Ascending aorta (tissue), 2 donors: ENCODE measurements at regions not wholly inside any gene's neighbourhood (a gene's known extent, or its start where the extent isn't known, plus 50 kb on each side); places are given as distances from the start of the nearest gene placed in this dataset.
"Not testable (repeated sequence)": the region's sequence is repeated elsewhere in the genome, so short reads cannot be mapped to it uniquely, and the experiment has no call there.

Experiments used
- DNase-seq, 2 donors: peaks; one replicate each; pipeline ENCODE4 v3.0.0-alpha.2; 2019; ENCODE audit warnings: low spot score in 2 of 2
- H3K27ac ChIP-seq, 2 donors: fragments of 200-600 bp; sonication (generic); one replicate each; pipeline ENCODE4 v1.5.1; 2016 to 2017; ENCODE audit warnings: mild to moderate bottlenecking in 1 of 2
- H3K27me3 ChIP-seq: fragments of 200-600 bp; sonication (generic); one replicate; pipeline ENCODE4 v1.5.1; 2017
- H3K36me3 ChIP-seq, 2 donors: fragments of 200-600 bp; sonication (generic); one replicate each; pipeline ENCODE4 v1.5.1; 2016
- H3K4me1 ChIP-seq, 2 donors: fragments of 200-600 bp; sonication (generic); one replicate each; pipeline ENCODE4 v1.5.1; 2016 to 2017; ENCODE audit warnings: mild to moderate bottlenecking in 1 of 2
- H3K4me3 ChIP-seq, 2 donors: fragments of 200-600 bp; sonication (generic); one replicate each; pipeline ENCODE4 v1.5.1; 2016 to 2017; ENCODE audit warnings: mild to moderate bottlenecking in 1 of 2
- H3K9me3 ChIP-seq, 2 donors: fragments of 200-600 bp; sonication (generic); one replicate each; pipeline ENCODE4 v1.5.1; 2016
- intact Hi-C: fragments of 100-400 bp; cut with DNase I; formaldehyde crosslinking; loops from one replicate; pipeline ENCODE4 v1.15.1; 2023
- TF ChIP-seq, protein P1 (sequence below), 3 experiments: fragments of 200-600 bp in 2 of 3; fragments of 450-650 bp in 1 of 3; sonication (generic) in 2 of 3; IDR thresholded peaks; one replicate each; pipeline ENCODE4 v1.5.1; 2016 to 2019; ENCODE audit warnings: antibody characterized with exemption in 3 of 3, mild to moderate bottlenecking in 1 of 3, moderate library complexity in 1 of 3

DNA sequence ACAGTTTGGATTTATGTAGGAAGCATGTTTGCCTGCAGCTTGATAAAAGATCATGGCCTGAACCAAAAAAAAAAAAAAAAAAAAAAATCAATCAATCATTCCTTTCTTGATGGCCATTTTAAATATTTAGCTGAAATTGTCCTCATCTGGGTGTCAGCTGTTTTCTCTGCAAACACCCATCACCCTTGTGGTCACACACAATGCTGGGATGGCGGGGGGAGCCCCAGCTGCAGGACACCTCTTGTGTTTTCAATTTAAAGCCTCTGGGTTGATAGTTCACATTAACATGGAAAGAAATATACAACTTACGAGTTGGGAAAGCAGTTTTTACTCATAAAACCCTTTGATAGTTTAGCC lies 160.4 kb downstream of the ZFP64 start:
- H3K36me3 ChIP-seq: no peaks in the 10 kb centered on the region
- H3K9me3 ChIP-seq: no peaks in the 10 kb centered on the region
- no peak overlapping the region for H3K27ac ChIP-seq
- TF ChIP-seq, protein P1, sequence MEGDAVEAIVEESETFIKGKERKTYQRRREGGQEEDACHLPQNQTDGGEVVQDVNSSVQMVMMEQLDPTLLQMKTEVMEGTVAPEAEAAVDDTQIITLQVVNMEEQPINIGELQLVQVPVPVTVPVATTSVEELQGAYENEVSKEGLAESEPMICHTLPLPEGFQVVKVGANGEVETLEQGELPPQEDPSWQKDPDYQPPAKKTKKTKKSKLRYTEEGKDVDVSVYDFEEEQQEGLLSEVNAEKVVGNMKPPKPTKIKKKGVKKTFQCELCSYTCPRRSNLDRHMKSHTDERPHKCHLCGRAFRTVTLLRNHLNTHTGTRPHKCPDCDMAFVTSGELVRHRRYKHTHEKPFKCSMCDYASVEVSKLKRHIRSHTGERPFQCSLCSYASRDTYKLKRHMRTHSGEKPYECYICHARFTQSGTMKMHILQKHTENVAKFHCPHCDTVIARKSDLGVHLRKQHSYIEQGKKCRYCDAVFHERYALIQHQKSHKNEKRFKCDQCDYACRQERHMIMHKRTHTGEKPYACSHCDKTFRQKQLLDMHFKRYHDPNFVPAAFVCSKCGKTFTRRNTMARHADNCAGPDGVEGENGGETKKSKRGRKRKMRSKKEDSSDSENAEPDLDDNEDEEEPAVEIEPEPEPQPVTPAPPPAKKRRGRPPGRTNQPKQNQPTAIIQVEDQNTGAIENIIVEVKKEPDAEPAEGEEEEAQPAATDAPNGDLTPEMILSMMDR (IDR thresholded peaks at IDR 0.05): no peak
- H3K4me3 ChIP-seq: no peak overlapping the region
- DNase-seq: no peak
- H3K27me3 ChIP-seq: no peaks in the 10 kb centered on the region
- intact Hi-C loops: no loop called here
- H3K4me1 ChIP-seq: no peaks in the 10 kb centered on the region

DNA sequence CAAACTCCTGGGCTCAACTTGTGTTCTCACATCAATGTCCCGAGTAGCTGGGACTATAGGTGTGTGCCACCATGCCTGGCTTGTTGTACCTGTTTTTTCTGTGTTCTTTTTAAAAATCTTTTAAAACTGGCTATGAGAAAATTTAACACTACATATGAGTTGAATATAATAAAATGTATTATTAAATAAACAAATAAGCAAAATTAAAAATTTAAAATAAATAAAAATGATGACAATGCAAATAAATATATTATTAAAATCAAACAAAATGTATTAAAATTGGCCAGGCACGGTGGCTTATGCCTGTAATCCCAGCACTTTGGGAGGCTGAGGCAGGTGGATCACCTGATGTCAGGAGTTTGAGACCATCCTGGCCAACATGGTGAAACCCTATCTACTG lies 162.4 kb downstream of the ZFP64 start:
- intact Hi-C loops, H3K9me3 ChIP-seq, H3K27ac ChIP-seq, H3K4me1 ChIP-seq, DNase-seq, H3K36me3 ChIP-seq, H3K4me3 ChIP-seq, H3K27me3 ChIP-seq: not testable (repeated sequence)

DNA sequence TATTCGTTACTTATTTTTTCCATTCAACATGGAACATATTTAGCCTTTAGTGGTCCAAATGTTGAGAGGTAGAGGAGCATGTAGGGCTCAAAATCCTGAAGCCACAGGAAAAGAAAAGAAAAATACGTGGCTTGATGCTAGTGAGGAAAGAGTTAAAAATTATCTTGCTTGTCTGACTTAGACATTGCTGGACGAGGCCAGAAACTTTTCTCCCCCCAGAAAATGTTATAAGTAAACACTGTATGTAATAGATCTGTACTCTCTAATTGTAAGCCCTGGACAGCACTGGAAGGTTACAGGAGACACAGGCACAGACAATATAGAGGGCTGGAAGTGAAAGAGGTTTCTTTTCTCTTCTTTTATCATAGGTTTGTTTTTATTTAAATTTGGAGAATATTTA lies 165.6 kb downstream of the ZFP64 start:
- Histone ChIP-seq H3K9me3 (no peaks in the 10 kb centered on the region), H3K4me3 (no peak overlapping the region), H3K4me1 (no peaks in the 10 kb centered on the region), H3K36me3 (no peaks in the 10 kb centered on the region), H3K27me3 (no peaks in the 10 kb centered on the region), H3K27ac (no peak overlapping the region)
- intact Hi-C loops: no loop called here
- no peak for DNase-seq
- TF ChIP-seq, protein P1 (IDR thresholded peaks at IDR 0.05): no peak

DNA sequence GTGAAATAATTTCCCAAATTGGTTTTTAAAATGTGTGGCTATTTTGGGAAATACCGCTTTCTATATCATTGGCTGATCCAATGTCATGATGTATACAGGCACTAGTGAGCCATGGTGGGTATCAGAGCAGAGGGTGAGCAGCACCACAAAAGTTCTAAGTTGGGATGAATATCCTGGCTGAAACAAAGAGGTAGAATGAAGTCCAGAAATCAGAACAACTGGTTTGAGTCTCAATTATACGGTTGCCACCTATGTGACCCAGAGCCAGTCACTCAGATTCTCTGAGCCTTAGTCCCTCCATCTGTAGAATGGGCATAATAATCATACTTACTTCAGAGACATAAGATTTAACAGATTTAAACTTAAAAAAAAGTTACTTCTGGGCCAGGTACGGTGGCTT lies 172.3 kb downstream of the ZFP64 start:
- Histone ChIP-seq H3K4me3 (no peak overlapping the region), H3K27me3 (no peaks in the 10 kb centered on the region), H3K4me1 (no peaks in the 10 kb centered on the region), H3K27ac (no peak overlapping the region), H3K9me3 (no peaks in the 10 kb centered on the region), H3K36me3 (no peaks in the 10 kb centered on the region)
- DNase-seq: no peak
- TF ChIP-seq, protein P1 (IDR thresholded peaks at IDR 0.05): no peak
- intact Hi-C loops: no loop called here

GRCh38 chr20:52017669-52018317 lies 173.8 kb downstream of the ZFP64 start:
- Histone ChIP-seq H3K27ac (no peak overlapping the region), H3K9me3 (no peaks in the 10 kb centered on the region), H3K4me1 (no peaks in the 10 kb centered on the region), H3K36me3 (no peaks in the 10 kb centered on the region), H3K27me3 (no peaks in the 10 kb centered on the region), H3K4me3 (no peak overlapping the region)
- DNase-seq: no peak
- TF ChIP-seq, protein P1 (IDR thresholded peaks at IDR 0.05): no peak
- intact Hi-C loops: no loop called here

GRCh38 chr20:52016022-52016421 lies 175.6 kb downstream of the ZFP64 start:
- H3K27me3 ChIP-seq: no peaks in the 10 kb centered on the region
- TF ChIP-seq, protein P1 (IDR thresholded peaks at IDR 0.05): no peak
- H3K9me3 ChIP-seq: peaks cover 0 to 10% of the 10 kb centered on the region in 2 donors
- H3K4me3 ChIP-seq: no peak overlapping the region
- no peaks in the 10 kb centered on the region for H3K36me3 ChIP-seq
- no peak overlapping the region for H3K27ac ChIP-seq
- intact Hi-C loops: no loop called here
- no peaks in the 10 kb centered on the region for H3K4me1 ChIP-seq
- no peak for DNase-seq
